ENCODE measurements at regions not wholly inside any gene's neighbourhood (a gene's known extent, or its start where the extent isn't known, plus 50 kb on each side); places are given as distances from the start of the nearest gene placed in this dataset.

- no peaks in the 10 kb centered on the region for H3K4me1 ChIP-seq (ENCODE audit: control insufficient read depth, extremely low read depth, insufficient read depth, low read length)
- no peaks in the 10 kb centered on the region for H3K36me3 ChIP-seq (ENCODE audit: control insufficient read depth in 2 of 2, extremely low read depth in 1 of 2, insufficient read depth in 2 of 2, low read length in 2 of 2)
- H3K9ac ChIP-seq (replicated peaks; ENCODE audit: extremely low read depth, insufficient read depth, low read length): no peak overlapping the region
- BruUV-seq (replicated peaks): no TSS peak
- H3K4me2 ChIP-seq (ENCODE audit: insufficient read depth, low read length): no peak overlapping the region
- intact Hi-C loops (cut with micrococcal nuclease) (no loop called here), dilution Hi-C loops (cut with MboI; ENCODE audit: extremely low pct_ligation_motif_present, low sequenced_read_pairs) (no loop called here)
- H3K79me2 ChIP-seq (ENCODE audit: control insufficient read depth, insufficient read depth, low read length): no peaks in the 10 kb centered on the region
- H3K9me3 ChIP-seq (replicated peaks; ENCODE audit: control insufficient read depth, insufficient read depth, low read length): no peaks in the 10 kb centered on the region
- TF ChIP-seq, protein P1, sequence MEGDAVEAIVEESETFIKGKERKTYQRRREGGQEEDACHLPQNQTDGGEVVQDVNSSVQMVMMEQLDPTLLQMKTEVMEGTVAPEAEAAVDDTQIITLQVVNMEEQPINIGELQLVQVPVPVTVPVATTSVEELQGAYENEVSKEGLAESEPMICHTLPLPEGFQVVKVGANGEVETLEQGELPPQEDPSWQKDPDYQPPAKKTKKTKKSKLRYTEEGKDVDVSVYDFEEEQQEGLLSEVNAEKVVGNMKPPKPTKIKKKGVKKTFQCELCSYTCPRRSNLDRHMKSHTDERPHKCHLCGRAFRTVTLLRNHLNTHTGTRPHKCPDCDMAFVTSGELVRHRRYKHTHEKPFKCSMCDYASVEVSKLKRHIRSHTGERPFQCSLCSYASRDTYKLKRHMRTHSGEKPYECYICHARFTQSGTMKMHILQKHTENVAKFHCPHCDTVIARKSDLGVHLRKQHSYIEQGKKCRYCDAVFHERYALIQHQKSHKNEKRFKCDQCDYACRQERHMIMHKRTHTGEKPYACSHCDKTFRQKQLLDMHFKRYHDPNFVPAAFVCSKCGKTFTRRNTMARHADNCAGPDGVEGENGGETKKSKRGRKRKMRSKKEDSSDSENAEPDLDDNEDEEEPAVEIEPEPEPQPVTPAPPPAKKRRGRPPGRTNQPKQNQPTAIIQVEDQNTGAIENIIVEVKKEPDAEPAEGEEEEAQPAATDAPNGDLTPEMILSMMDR (IDR thresholded peaks at IDR 0.05; ENCODE audit: extremely low read depth in 1 of 2, insufficient read depth in 1 of 2, low read depth in 1 of 2, low read length in 2 of 2): no peak
- TF ChIP-seq, protein P2, sequence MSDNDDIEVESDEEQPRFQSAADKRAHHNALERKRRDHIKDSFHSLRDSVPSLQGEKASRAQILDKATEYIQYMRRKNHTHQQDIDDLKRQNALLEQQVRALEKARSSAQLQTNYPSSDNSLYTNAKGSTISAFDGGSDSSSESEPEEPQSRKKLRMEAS (IDR thresholded peaks at IDR 0.05; ENCODE audit: insufficient read depth, insufficient read length): no peak
- no peak for TF ChIP-seq POLR2AphosphoS5 (IDR thresholded peaks at IDR 0.05; ENCODE audit: insufficient read depth, low read depth, low read length)
- no peak for TF ChIP-seq JUN (IDR thresholded peaks at IDR 0.05; ENCODE audit: borderline replicate concordance, insufficient read depth, insufficient read length, low read depth)
- TF ChIP-seq GATA2 (IDR thresholded peaks at IDR 0.05; ENCODE audit: insufficient read depth, insufficient read length, low read depth, low read length): no peak
- TF ChIP-seq POLR2A (IDR thresholded peaks at IDR 0.05; ENCODE audit: low read depth, low read length): no peak
- TF ChIP-seq FOS (IDR thresholded peaks at IDR 0.05; ENCODE audit: borderline replicate concordance, insufficient read depth, low read length): no peak
- TF ChIP-seq MYC (IDR thresholded peaks at IDR 0.05; ENCODE audit: low read depth, low read length): no peak
- no peak for TF ChIP-seq EZH2 (IDR thresholded peaks at IDR 0.05; ENCODE audit: borderline replicate concordance, low read depth, low read length, severe bottlenecking)
- no peak overlapping the region for H3K27ac ChIP-seq (ENCODE audit: insufficient read depth, low read depth, low read length)
- H2AFZ ChIP-seq (ENCODE audit: low read depth, low read length): no peak overlapping the region
- POLR2A ChIA-PET: no interaction called here
- H3K4me3 ChIP-seq (replicated peaks in 1 of 3; ENCODE audit: insufficient read depth in 1 of 3, low read depth in 1 of 3, low read length in 3 of 3): no peak overlapping the region
- FAIRE-seq: no peak
- DNase-seq (ENCODE audit: low read depth, low spot score): no peak
- no peaks in the 10 kb centered on the region for H3K9me1 ChIP-seq (replicated peaks; ENCODE audit: control insufficient read depth, extremely low read depth, insufficient read depth, low read length)
- H4K20me1 ChIP-seq (replicated peaks; ENCODE audit: control insufficient read depth, extremely low read depth, insufficient read depth, low read length): no peaks in the 10 kb centered on the region
- H3K27me3 ChIP-seq (ENCODE audit: control insufficient read depth in 2 of 2, insufficient read depth in 2 of 2, low read length in 2 of 2): no peaks in the 10 kb centered on the region
- CTCF ChIA-PET: interaction anchor here (1.7 kb wide), 1 partner anchor 70 kb away, joined by 4 read pairs; no protein-coding TSS in a partner anchor
Observed at GRCh38 chr16:11462036-11462435, 116.8 kb downstream of the RMI2 start.
